Mesendoderm (in vitro differentiated cells): ENCODE measurements at regions not wholly inside any gene's neighbourhood (a gene's known extent, or its start where the extent isn't known, plus 50 kb on each side); places are given as distances from the start of the nearest gene placed in this dataset.
A peak's percentile ranks its signal among the peaks of the same experiment; 100 is the strongest.
"Not testable (repeated sequence)": the region's sequence is repeated elsewhere in the genome, so short reads cannot be mapped to it uniquely, and the experiment has no call there.

Experiments used
- DNase-seq: peaks from one replicate; pipeline ENCODE4 v3.0.0; 2013
- H2AK5ac ChIP-seq: 2 replicates; pipeline ENCODE4 v1.6.1; 2013; ENCODE audit warnings: low read length, inconsistent platforms
- H2BK120ac ChIP-seq: 2 replicates; pipeline ENCODE4 v1.6.1; 2013; ENCODE audit warnings: low read depth, mild to moderate bottlenecking, low read length, moderate library complexity, mixed read lengths
- H2BK15ac ChIP-seq: replicated peaks from 2 replicates; pipeline ENCODE4 v1.6.1; 2013; ENCODE audit warnings: low read depth, mild to moderate bottlenecking, moderate library complexity
- H2BK5ac ChIP-seq: 2 replicates; pipeline ENCODE4 v1.6.1; 2013; ENCODE audit warnings: low read length, inconsistent platforms
- H3K18ac ChIP-seq: 2 replicates; pipeline ENCODE4 v1.6.1; 2013; ENCODE audit warnings: mild to moderate bottlenecking, low read length, mixed read lengths
- H3K23ac ChIP-seq: one replicate; pipeline ENCODE4 v1.6.1; 2013; ENCODE audit warnings: low read length
- H3K27ac ChIP-seq: 2 replicates; pipeline ENCODE4 v1.5.1; 2013; ENCODE audit warnings: low read depth, mild to moderate bottlenecking, inconsistent platforms, low read length, moderate library complexity
- H3K27me3 ChIP-seq: 2 replicates; pipeline ENCODE4 v1.6.1; 2013; ENCODE audit warnings: low read length, control low read depth, mild to moderate bottlenecking, inconsistent platforms; ENCODE audit not compliant: insufficient read depth, poor library complexity
- H3K36me3 ChIP-seq: 2 replicates; pipeline ENCODE4 v1.6.1; 2013; ENCODE audit warnings: low read length, inconsistent platforms; ENCODE audit not compliant: control insufficient read depth, insufficient read depth
- H3K4ac ChIP-seq: one replicate; pipeline ENCODE4 v1.6.1; 2013; ENCODE audit warnings: low read depth, mild to moderate bottlenecking, low read length, moderate library complexity
- H3K4me1 ChIP-seq: 2 replicates; pipeline ENCODE4 v1.6.1; 2013; ENCODE audit warnings: low read depth, low read length, inconsistent platforms; ENCODE audit not compliant: control insufficient read depth
- H3K4me2 ChIP-seq: 2 replicates; pipeline ENCODE4 v1.6.1; 2013; ENCODE audit warnings: low read length
- H3K4me3 ChIP-seq: 2 replicates; pipeline ENCODE4 v1.5.1; 2013; ENCODE audit warnings: mild to moderate bottlenecking, low read length
- H3K56ac ChIP-seq: one replicate; pipeline ENCODE4 v1.6.1; 2013; ENCODE audit warnings: low read length
- H3K79me1 ChIP-seq: 2 replicates; pipeline ENCODE4 v1.6.1; 2013; ENCODE audit warnings: low read length, inconsistent platforms
- H3K79me2 ChIP-seq: 2 replicates; pipeline ENCODE4 v1.6.1; 2013; ENCODE audit warnings: mild to moderate bottlenecking, low read length; ENCODE audit not compliant: control insufficient read depth, insufficient read depth
- H3K9ac ChIP-seq: 2 replicates; pipeline ENCODE4 v1.6.1; 2013; ENCODE audit warnings: low read length, inconsistent platforms
- H4K5ac ChIP-seq: one replicate; pipeline ENCODE4 v1.6.1; 2013; ENCODE audit warnings: low read length
- H4K8ac ChIP-seq: one replicate; pipeline ENCODE4 v1.6.1; 2013; ENCODE audit warnings: low read depth, mild to moderate bottlenecking, control low read depth, low read length, moderate library complexity
- WGBS: extraction: QIAGEN DNeasy Blood & Tissue Kit; methylation state at CpG from one replicate; pipeline ENCODE4 v1.1.7; 2013; ENCODE audit warnings: low lambda C conversion rate, missing lambda C conversion rate; ENCODE audit not compliant: insufficient coverage; ENCODE audit errors: extremely low coverage; 5-methylcytosine and 5-hydroxymethylcytosine counted together

GRCh38 chr4:24364249-24364648 lies 220.1 kb downstream of the DHX15 start:
- H3K79me1 ChIP-seq: no peaks in the 10 kb centered on the region
- WGBS: no CpG with 5 or more reads among the region's 5 CpGs
- H3K27me3 ChIP-seq: no peaks in the 10 kb centered on the region
- H3K9ac ChIP-seq: no peak overlapping the region
- H4K8ac ChIP-seq: no peak overlapping the region
- H3K23ac ChIP-seq: no peak overlapping the region
- H3K36me3 ChIP-seq: no peaks in the 10 kb centered on the region
- H3K4ac ChIP-seq: no peak overlapping the region
- H3K79me2 ChIP-seq: no peaks in the 10 kb centered on the region
- no peak overlapping the region for H4K5ac ChIP-seq
- H2AK5ac ChIP-seq: no peak overlapping the region
- no peak overlapping the region for H2BK5ac ChIP-seq
- H3K4me3 ChIP-seq: no peak overlapping the region
- H3K4me2 ChIP-seq: no peak overlapping the region
- H3K27ac ChIP-seq: no peak overlapping the region
- H3K56ac ChIP-seq: no peak overlapping the region
- no peak overlapping the region for H2BK120ac ChIP-seq
- no peak for DNase-seq
- H3K18ac ChIP-seq: no peak overlapping the region
- H2BK15ac ChIP-seq: no peak overlapping the region
- no peaks in the 10 kb centered on the region for H3K4me1 ChIP-seq

DNA sequence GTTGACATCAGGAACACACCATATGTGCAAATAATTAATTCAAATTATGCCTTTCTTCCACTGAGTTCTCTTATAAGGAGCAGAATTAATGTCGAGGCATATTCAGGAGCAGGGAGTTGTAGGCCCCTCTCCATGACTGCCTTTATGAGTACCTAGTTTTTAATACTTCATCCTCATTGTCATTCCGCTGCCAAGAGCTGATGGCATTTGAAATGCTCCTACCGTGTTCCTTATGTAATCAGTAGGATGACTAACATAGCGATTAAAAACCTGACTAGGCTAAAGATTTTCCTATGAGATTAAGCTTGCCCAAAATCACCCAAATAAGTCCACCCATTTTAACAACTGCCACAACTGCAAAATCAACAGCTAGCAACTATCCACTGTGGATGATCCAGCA lies 220.6 kb downstream of the DHX15 start:
- Histone ChIP-seq H3K56ac (no peak overlapping the region), H3K9ac (no peak overlapping the region), H3K4me1 (no peaks in the 10 kb centered on the region), H2BK120ac (no peak overlapping the region), H3K27ac (no peak overlapping the region), H2AK5ac (no peak overlapping the region), H3K36me3 (no peaks in the 10 kb centered on the region), H4K8ac (no peak overlapping the region), H3K4ac (no peak overlapping the region), H3K23ac (no peak overlapping the region), H3K79me2 (no peaks in the 10 kb centered on the region), H2BK5ac (no peak overlapping the region), H3K18ac (no peak overlapping the region), H4K5ac (no peak overlapping the region), H3K79me1 (no peaks in the 10 kb centered on the region), H3K4me3 (no peak overlapping the region), H3K4me2 (no peak overlapping the region), H2BK15ac (no peak overlapping the region), H3K27me3 (no peaks in the 10 kb centered on the region)
- DNase-seq: no peak
- whole genome bisulfite sequencing: no CpG with 5 or more reads among the region's 4 CpGs

DNA sequence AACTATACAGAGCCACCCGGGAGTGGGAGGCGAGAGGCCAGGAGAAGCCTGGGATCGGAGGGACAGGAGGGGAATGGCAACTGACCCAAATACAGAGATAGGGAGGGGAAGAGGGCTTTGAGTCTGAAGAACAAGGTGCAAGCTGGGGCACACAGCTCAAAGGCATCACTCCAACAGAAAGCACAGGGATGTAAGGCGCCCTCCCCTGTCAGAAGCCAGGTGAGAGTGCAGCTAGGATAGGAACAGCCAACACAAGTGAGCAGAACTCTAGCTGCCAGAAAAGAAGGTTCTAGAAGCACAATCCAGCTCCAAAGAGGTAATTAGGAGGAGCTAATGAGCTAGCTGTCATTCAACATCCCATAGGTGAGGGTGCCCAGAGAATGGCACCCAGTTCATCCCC lies 232.2 kb downstream of the DHX15 start:
- Histone ChIP-seq H3K79me2 (no peaks in the 10 kb centered on the region), H4K5ac (no peak overlapping the region), H3K4me2 (no peak overlapping the region), H2BK5ac (no peak overlapping the region), H3K9ac (no peak overlapping the region), H3K4ac (no peak overlapping the region), H4K8ac (no peak overlapping the region), H3K4me3 (no peak overlapping the region), H2BK120ac (no peak overlapping the region), H3K27me3 (no peaks in the 10 kb centered on the region), H2AK5ac (no peak overlapping the region), H3K27ac (no peak overlapping the region), H3K36me3 (no peaks in the 10 kb centered on the region), H3K4me1 (no peaks in the 10 kb centered on the region), H3K56ac (peak overlapping the region; percentile 17), H2BK15ac (no peak overlapping the region), H3K79me1 (no peaks in the 10 kb centered on the region), H3K23ac (no peak overlapping the region), H3K18ac (no peak overlapping the region)
- DNase-seq: no peak
- no CpG with 5 or more reads among the region's 4 CpGs for WGBS

- H3K4me2 ChIP-seq, H2AK5ac ChIP-seq, H3K23ac ChIP-seq, H2BK5ac ChIP-seq, H3K4me1 ChIP-seq, H3K27me3 ChIP-seq, H3K36me3 ChIP-seq, H3K27ac ChIP-seq, H2BK120ac ChIP-seq, H3K18ac ChIP-seq, H3K79me1 ChIP-seq, H3K79me2 ChIP-seq, H3K56ac ChIP-seq, H4K8ac ChIP-seq, H3K4ac ChIP-seq, H2BK15ac ChIP-seq, H4K5ac ChIP-seq, H3K4me3 ChIP-seq, H3K9ac ChIP-seq: not testable (repeated sequence)
- no CpG with 5 or more reads among the region's 15 CpGs for WGBS
- peak; percentile 48 for DNase-seq
Measured at GRCh38 chr4:24349168-24349996, 235.0 kb downstream of the DHX15 start.

DNA sequence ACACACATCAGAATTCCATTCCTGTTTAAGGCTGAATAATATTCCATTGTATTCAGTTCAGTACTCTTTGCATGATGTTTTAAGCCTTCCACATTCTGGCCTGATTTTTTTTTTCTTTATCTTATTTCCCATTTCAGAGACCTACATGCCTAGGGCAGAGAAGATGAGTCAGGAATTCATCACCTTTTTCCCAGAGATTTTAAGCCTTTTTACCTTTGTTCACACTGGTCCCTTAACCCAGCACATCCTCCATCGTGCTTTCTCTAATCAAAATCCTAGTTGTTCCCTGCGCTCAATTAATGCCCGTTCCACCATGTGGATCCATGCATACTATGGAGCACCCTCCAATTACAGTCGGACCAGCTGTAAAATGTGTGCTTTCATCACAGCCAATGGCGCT lies 245.1 kb downstream of the DHX15 start:
- Histone ChIP-seq H3K79me2 (no peaks in the 10 kb centered on the region), H2BK15ac (no peak overlapping the region), H3K36me3 (no peaks in the 10 kb centered on the region), H2BK5ac (no peak overlapping the region), H4K8ac (no peak overlapping the region), H3K4me2 (no peak overlapping the region), H3K4me3 (no peak overlapping the region), H3K4ac (no peak overlapping the region), H3K27ac (no peak overlapping the region), H2BK120ac (no peak overlapping the region), H3K4me1 (no peaks in the 10 kb centered on the region), H3K18ac (no peak overlapping the region), H3K27me3 (no peaks in the 10 kb centered on the region), H4K5ac (no peak overlapping the region), H3K56ac (no peak overlapping the region), H2AK5ac (no peak overlapping the region), H3K9ac (no peak overlapping the region), H3K23ac (no peak overlapping the region), H3K79me1 (no peaks in the 10 kb centered on the region)
- DNase-seq: no peak
- no CpG with 5 or more reads among the region's 5 CpGs for WGBS
